ENCODE measurements at regions not wholly inside any gene's neighbourhood (a gene's known extent, or its start where the extent isn't known, plus 50 kb on each side); places are given as distances from the start of the nearest gene placed in this dataset.
"Not testable (repeated sequence)": the region's sequence is repeated elsewhere in the genome, so short reads cannot be mapped to it uniquely, and the experiment has no call there.

DNA sequence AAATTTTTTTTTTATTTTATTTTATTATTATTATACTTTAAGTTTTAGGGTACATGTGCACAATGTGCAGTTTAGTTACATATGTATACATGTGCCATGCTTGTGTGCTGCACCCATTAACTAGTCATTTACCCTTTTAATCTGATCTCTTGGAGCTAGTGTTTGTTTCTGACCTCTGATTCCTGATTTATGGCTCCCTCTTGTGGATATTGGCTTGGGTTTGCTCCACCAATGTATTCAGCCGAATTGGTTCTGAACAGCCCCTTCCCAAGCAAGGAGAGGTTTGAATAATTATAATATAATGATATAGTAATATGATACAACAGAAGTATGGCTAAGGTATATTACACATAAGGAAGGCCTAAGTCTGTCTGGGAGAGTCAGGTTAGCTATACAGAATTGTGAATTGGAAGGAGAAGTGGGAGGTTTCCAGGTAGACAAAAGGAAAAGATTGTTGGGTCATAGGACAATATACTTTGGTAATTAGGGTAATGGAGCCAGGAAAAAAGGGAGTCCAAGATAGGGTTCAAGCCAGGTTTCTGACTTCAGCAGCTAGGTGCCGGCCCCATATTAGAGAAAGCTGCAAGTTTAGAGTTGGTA is 53.1 kb upstream of the HMCN1 start:
- no peak for DNase-seq (ENCODE audit: low read depth in 4 of 4, low spot score in 1 of 4)

DNA sequence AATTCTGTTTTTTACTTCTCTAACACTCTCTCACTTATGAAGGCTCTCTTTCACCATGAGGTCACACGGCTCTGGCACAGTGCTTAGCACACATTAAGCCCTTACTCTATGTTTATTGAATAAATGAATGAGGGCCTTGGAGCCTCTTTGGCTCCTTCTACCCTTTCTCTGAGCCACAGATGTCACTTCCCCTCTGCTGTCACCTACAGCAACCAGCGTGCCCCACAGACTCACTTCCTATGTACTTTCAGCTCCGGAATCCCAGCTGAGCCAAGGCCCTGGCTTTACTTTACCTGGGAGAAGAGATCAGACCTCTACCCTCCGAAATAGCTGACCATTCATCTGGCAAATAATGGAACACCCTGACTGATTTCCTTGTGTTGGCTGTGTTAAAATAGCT is 53.7 kb upstream of the HMCN1 start:
- no peak for DNase-seq (ENCODE audit: low read depth in 4 of 4, low spot score in 1 of 4)

DNA sequence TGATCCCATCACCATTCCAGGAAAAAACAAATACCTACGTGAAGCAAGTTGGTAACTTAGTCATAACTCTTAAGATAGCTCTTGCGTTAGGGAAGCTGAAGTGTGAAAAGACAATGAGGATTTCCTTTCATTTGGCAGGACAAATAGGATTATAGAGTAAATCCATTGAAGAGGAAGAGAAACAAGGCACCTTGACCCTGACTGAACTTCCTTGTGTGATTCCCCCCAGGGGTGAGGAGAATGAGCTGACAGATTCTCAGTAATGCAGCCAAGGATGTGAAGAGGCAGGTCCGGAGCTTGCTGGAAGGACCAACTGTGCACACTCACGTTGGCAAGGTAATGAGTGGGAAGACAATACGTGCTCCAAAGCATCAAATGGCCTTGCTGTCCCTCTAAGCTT is 55.0 kb upstream of the HMCN1 start:
- no peak for DNase-seq (ENCODE audit: low read depth in 4 of 4, low spot score in 1 of 4)

DNA sequence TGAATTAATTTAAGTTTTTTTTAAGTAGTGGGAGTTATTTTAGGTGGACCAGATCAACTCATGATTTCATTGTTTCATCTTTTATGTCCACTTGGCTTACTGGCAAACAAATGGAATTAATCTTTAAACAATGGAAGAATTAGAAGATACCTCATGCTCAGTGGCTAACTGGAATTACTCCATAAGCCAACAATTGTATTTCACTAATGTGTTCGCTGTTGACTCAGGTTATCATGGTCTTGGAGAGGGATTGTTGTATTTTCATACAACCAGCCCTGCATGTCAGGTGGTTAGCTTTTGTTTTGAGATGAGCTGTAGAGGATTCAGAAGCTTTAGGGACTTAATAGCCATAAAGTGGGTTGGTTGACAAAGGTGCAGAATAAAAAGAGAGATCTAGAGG is 57.2 kb upstream of the HMCN1 start:
- DNase-seq (ENCODE audit: low read depth in 4 of 4, low spot score in 1 of 4), result no peak

DNA sequence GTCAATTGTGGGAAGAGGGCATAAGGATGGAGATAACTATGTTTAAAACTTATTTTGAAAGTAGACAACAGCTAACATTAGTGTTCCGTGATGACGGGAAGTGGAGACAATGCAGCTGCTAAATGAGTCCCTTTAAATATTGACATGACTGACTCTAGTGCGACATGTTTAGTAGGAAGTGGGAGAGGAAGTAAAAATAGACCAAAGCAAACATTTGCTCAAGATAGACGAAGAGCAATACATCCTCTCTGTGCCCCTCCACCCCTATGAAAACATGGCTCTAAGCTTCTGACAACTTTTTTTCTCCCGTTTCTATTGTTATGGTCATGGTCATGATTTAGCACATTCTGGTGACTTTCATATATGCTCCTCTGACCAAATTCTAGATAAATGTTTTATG is 60.0 kb upstream of the HMCN1 start:
- DNase-seq (ENCODE audit: low read depth in 4 of 4, low spot score in 1 of 4), result no peak

DNA sequence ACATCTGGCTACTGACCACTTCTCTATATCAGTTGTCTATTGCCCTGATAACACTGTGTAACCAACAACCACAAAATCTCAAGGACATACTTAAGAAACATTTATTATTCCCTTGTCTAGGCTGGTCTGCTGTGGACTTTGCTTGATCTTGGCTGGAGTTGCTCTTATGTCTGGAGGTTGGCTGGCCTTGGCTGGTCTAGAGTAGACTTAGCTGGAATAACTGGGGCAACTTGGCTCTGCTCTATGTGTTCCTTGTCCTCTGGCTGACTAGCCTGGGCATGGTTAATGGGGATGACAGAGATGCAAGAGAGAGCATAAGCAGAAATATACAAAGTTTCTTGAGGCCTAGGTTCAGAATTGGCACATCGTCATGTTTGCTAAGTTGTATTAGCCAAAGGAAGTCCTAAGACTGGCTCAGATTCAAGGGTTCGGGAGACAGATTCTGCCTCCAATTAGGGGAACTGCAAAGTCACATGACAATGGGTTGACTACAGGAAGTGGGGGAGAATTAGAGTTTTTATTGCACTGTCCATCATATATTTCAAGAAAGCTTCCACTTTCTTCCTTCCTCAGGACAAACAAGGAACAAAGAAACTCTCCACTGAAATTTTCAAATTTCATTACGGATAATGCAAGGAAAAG is 61.4 kb upstream of the HMCN1 start:
- DNase-seq (ENCODE audit: low read depth in 4 of 4, low spot score in 1 of 4), result no peak

DNA sequence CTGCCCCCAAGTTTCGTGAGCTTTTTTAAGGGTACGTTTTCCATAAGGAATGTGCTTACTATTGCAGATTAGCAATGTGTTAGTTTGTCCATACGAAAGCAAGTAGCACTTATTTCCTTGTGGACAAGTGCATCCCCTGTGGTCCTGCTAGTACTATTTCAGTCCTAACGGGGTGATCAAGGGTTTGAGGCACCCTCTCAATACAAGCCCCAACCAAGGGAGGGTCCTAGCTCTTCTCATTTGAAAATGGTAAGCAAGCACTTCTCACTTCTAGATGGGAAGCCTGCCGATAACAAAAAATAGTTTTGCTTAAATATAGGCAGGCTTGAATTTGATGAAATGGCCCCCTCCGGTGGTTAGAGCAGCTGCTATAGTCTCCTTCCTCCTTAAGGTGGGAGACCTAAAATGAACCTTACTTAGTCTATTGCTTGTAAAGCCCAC is 64.0 kb upstream of the HMCN1 start:
- DNase-seq (ENCODE audit: low read depth in 4 of 4, low spot score in 1 of 4), result no peak

DNA sequence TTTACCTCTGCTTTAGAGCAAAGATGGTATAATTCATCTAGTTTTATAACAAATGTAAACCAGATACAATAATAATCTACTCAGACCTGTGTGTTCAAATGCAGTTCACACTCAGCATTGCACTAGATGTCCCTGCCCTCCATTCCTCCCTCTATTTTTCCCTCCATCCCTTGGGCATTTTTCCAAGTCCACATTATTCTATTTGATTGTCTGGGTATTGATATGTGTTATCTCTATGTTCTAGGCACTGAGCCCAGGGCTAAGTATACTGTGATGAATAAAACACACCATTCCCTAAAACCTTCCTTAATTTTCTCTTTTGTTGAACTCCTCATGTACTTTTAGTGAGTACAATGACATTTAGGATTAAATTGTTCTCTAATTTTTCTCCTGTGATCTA is 66.2 kb upstream of the HMCN1 start:
- DNase-seq (ENCODE audit: low read depth in 4 of 4, low spot score in 1 of 4), result no peak

DNA sequence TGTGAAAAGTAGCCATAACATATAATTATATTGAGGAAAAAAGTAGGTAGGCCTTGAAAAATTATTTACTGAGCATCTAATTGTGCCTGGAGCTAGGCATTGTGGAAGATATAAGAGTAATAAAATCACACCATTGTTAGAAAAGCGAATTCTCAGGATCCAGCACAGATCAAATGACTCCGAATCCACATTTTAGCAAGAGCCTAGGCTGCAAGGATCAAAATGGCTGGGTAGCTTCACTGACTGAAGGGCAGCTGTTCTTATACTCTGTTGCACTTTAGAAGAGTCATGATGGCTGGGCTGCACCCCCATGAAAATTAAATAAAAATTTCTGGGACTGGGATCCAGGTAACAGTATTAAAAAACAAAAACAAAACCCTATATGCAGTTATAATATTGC is 67.6 kb upstream of the HMCN1 start:
- DNase-seq (ENCODE audit: low read depth in 4 of 4, low spot score in 1 of 4), result no peak

DNA sequence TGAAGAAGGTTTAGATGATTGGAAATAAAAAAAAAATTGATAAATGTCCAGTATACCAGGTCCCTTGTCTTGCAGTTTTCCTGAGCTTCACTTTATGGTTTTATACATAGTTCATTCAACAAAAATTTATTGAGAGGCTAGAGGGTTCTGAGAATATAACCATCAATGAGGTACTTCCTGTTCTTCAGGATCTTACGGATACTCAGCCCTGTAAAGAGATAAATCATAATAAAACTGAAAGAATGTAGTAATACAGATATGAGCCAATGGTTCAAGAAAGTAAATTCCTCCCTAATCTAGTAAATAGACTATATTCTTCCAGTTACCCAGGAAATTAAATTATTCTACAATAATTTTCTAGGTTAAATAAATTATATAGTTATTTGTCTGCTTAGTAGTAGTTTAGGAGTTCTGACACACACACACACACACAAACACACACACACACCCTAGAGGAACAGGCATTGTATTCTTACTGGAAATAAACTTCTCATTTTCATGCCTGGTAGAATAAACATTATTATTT is 70.4 kb upstream of the HMCN1 start:
- no peak for DNase-seq (ENCODE audit: low read depth in 4 of 4, low spot score in 1 of 4)

DNA sequence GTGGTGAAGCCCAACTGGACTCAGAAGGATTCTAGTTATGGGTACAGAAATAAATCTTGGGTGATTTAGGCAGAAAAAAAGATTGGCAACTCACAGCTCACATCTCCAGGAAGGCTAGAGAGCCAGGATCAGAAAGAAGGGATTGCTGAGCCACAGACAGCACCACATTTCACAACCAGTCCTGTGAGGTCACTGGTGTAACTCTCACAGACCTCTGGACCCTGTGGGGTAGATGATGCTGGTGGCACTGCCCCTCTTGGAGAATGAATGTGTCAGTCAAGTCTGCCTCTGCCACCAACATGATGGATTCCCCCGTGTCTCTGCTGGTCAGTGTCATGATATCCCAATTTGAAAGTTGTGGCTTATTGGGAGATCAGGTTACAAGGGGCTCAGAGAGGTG is 70.9 kb upstream of the HMCN1 start:
- DNase-seq (ENCODE audit: low read depth in 4 of 4, low spot score in 1 of 4), result no peak

DNA sequence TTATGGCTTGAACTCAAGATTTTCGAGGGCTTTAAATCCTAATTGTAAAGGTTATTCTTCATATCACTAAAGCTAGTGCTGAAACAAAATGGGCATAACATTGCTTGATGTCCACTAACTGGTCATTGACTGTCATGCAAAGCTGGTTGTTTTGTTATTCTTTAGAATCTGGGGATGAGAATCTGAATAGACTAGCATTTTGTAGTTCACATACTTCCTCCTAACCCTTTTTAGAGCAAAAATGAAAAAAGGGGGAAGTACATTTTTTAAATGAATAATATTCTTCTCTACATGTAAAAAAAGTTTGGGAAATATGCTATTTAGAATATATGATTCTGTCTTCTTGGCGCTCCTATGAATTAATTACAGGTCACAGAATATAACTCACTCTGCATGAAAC is 72.2 kb upstream of the HMCN1 start:
- no peak for DNase-seq (ENCODE audit: low read depth in 4 of 4, low spot score in 1 of 4)

DNA sequence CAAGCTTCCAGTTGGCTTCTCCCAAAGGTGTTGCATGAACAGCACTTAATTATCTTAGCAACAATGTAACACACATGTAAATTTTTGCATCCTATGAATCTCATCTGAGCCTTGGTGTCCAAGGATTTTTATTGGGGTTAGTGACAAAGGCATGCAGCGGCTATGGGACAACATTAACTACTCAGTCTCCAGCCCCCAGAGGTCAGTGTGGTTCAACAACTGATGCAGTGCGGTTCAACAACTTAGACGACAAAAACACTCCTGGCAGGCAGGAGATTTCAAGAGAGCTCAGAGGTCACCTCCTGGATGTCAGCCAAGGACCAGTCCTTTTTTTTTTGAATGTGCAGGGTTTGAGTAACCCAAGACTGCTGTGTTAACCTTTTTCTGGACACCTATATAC is 77.5 kb upstream of the HMCN1 start:
- DNase-seq (ENCODE audit: low read depth in 4 of 4, low spot score in 1 of 4), result no peak

DNA sequence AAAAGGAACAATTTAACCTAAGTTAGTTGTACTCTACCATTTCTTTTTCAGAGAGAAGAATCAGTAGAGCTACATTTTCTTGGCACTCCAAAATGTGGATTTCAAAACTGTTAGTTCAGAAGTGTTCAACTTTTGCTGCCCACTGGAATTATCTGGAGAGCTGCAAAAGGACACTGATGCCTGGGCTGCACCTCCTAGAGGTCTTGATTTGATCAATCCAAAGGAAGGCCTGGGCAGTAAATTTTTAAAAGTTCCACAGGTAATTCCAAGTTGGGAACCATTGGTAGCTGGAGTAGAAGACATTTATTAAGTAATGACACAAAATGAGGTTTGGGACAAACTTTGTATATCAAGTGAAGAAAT is 79.3 kb upstream of the HMCN1 start:
- DNase-seq (ENCODE audit: low read depth in 4 of 4, low spot score in 1 of 4), result no peak

DNA sequence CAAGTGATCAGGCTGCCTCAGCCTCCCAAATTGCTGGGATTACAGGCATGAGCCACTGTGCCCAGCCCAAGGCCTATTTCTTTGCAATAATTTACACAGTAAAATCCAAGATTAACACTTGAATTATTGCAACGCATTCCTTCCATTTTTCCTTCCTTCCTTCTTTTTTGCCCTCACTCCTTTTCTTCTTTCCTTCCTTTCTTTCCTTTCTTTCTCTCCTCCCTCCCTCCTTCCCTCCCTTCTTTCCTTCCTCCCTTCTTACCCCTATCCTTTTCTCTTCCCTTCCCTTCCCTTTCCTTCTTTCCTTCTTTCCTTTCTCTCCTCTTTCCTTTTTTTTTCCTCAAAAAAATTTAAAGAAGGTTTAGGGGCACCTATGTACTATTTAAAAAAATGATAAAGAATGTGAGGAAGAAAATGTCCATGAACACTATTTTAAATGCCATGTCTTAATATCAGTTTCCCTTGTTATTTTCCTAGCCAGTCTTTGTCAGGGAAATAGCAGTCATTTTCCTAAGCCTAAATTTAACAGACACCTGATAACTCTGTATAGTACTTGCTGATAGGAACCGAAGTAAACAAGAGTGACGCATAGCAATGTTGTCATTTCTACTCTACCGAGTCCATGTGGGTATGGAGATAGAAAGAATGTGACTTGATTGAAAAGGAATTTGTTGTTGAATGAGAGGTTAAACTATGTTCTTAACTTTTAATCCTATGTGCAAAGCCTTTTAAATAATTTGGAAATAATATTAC is 79.8 kb upstream of the HMCN1 start:
- no peak for DNase-seq (ENCODE audit: low read depth in 4 of 4, low spot score in 1 of 4)

DNA sequence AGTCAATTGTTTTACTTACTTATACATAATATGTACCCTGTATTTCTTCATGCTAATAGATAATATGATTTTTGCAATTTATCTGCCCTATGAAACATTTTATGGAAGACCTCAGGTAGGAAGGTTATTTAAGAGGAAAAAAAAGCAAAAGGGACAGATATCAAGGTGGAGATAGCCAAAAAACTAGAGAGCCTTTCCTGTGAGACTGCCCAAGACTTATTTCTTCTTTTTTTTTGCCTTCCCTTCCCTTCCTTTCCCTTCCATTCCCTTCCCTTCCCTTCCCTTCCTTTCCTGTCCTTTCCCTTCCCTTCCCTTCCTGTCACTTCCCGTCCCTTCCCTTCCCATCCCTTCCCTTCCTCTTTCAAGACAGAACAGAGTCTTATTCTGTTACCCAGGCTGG is 80.6 kb upstream of the HMCN1 start:
- no peak for DNase-seq (ENCODE audit: low read depth in 4 of 4, low spot score in 1 of 4)

DNA sequence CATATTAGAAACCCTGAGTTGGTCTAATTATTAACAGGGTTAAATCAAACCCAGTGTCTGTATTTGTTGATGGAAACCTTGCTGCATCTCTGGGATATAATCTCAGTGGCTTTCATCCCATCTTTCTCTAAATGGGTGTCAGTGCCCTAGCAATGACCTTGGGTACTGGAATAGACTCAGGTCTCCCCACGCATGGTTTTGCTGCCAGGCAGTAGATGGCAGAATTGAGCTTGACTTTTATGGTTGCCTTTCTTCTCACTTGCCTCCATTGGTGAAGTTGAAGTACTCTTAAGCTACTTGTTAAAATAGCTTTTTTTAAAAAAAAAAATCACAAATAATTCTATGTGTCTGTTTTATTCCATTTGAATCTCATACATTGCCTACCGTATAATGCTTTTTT is 81.8 kb upstream of the HMCN1 start:
- no peak for DNase-seq (ENCODE audit: low read depth in 4 of 4, low spot score in 1 of 4)

DNA sequence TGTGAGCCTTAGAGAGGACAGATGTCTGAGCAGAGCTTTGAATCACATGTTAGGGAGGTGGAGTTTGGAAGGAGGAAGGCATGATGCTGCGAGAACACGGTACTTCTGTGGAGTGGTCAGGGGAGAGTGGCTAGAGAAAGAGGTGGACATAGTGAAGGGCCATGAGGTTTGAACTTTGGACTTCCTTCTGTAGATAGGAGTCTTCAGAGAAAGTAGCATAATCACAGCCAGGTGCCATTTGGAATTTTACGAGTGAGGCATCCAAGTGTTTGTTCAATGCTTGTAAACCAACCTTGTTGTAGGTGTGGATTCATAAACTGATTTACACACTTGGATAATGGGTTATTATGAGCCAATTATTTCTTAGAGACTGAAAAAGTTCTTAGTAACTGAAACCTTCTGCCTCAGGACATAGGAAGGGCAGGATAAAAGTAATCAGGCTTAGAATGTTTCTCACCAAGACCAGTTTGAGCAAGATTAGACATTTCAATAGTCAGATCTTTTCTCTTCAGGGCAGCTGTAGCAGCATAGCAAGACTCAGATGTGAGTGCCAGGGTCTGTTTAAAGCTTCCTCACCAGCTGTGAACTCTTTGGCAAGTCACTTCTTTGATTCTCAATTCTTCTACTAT is 83.5 kb upstream of the HMCN1 start:
- DNase-seq (ENCODE audit: low read depth in 4 of 4, low spot score in 1 of 4), result no peak

DNA sequence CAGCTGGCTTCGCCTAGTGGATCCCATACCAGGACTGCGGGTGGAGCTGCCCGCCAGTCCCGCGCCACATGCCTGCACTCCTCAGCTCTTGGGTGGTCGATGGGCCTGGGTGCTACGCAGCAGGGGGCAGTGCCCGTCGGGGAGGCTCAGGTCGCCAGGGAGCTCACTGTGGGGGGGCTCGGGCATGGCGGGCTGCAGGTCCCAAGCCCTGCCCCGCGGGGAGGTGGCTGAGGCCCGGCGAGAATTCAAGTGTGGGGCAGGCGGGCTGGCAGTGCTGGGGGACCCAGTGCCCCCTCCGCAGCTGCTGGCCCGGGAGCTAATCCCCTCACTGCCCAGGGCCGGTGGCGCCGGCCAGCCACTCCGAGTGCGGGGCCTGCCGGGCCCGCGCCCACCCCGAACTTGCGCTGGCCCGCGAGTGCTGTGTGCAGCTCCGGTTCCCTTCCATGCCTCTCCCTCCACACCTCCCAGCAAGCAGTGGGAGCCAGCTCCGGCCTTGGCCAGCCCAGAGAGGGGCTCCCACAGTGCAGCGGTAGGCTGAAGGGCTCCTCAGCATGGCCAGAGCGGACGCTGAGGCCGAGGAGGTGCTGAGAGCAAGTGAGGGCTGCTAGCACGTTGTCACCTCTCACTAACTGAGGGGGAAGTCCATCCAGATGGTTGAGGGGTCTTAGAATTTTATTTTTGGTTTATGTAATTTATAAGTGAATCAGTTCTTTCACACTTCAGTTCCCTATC is 85.2 kb upstream of the HMCN1 start:
- no peak for DNase-seq (ENCODE audit: low read depth in 4 of 4, low spot score in 1 of 4)

DNA sequence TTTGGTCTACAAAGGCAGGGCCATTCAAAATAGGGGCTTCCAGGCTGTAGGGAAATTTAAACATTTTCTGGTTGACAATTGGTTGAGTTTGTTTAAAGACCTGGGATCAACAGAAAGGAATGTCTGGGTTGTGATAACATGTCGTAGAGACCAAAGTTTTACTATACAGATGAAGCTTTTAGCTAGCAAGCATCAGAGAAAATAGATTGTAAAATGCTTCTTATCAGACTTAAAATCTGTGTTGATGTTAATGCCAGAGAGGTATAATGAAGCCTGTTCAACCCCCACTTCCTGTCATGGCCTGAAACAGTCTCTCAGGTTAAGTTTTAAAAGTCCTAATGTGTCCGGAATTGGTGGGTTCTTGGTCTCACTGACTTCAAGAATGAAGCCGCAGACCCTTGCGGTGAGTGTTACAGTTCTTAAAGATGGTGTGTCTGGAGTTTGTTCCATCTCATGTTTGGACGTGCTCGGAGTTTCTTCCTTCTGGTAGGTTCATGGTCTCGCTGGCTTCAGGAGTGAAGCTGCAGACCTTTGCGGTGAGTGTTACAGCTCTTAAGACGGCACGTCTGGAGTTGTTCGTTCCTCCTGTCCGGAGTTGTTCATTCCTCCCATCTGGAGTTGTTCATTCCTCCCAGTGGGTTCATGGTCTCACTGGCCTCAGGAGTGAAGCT is 86.5 kb upstream of the HMCN1 start:
- not testable (repeated sequence) for DNase-seq (ENCODE audit: low read depth in 4 of 4, low spot score in 1 of 4)

DNA sequence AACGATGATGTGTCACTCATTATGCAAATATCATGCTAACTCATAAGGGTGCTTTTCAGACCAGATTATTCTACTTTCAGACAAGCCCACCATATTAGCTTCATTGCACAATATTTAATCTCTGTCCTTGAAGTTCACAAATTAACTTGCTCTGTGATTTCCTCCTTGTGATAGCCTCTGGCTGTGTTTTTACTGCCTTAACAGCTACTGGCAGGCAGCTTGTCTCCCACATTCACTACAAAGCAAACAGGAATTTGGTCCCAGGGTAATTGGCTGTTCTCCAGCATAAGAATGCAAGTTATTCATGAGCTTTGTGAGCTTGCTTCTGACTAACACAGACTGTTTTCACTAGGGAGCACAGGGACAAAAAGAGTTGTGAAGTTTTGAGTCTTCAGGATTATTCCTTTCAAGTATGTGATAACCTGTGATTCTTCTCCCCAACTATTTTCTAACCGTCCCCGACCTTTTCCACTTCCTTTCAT is 87.9 kb upstream of the HMCN1 start:
- DNase-seq (ENCODE audit: low read depth in 4 of 4, low spot score in 1 of 4), result no peak

Data from stimulated activated CD4-positive, alpha-beta T cell treated with anti-CD3 and anti-CD28 coated beads, Interleukin-1b, Interleukin-23, amount 100 ng/mL, for 24 hours (primary cell).